GM23338 (cell line): ENCODE measurements at regions not wholly inside any gene's neighbourhood (a gene's known extent, or its start where the extent isn't known, plus 50 kb on each side); places are given as distances from the start of the nearest gene placed in this dataset.
"Not testable (repeated sequence)": the region's sequence is repeated elsewhere in the genome, so short reads cannot be mapped to it uniquely, and the experiment has no call there.

Experiments used
- EZH2phosphoT487 ChIP-seq: fragments of 200-600 bp; sonication (generic); IDR thresholded peaks from one replicate; pipeline ENCODE4 v1.8.1; 2018; ENCODE audit warnings: antibody characterized with exemption; ENCODE audit not compliant: unreplicated experiment
- POLR2AphosphoS5 ChIP-seq: IDR thresholded peaks from 2 replicates; pipeline ENCODE4 v1.6.1; 2016; ENCODE audit warnings: antibody characterized with exemption, low read depth
- TF ChIP-seq, protein P1 (sequence below), 2 experiments: fragments of 200-600 bp in 1 of 2; sonication (generic) in 1 of 2; conservative IDR thresholded peaks; 2 replicates each; pipeline versions ENCODE4 v1.5.1 to v1.6.1; 2016 to 2017; ENCODE audit warnings: antibody characterized with exemption in 2 of 2, low read depth in 2 of 2, mild to moderate bottlenecking in 2 of 2, moderate library complexity in 1 of 2

DNA sequence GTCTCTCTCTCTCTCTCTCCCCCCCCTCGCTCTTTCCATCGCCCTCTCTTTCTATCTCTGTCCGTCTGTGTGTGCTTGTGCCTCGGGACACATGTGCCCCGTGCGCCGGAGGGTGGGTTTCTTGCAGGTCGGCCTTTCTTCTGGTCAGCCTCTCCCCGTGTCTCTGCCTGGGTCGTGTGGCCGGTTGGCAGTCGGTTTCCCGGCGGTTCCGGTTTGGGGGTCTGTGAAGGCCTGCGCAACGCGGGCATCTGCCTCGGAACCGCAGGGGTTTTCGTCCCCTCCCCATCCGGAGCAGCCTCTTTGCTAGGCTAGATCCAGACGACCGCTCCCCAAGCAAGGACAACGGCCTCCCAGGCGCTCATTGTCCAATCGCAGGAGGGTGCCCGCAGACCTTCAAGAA lies 1418.5 kb upstream of the PCDH10 start:
- TF ChIP-seq POLR2AphosphoS5, EZH2phosphoT487: not testable (repeated sequence)
- TF ChIP-seq, protein P1, sequence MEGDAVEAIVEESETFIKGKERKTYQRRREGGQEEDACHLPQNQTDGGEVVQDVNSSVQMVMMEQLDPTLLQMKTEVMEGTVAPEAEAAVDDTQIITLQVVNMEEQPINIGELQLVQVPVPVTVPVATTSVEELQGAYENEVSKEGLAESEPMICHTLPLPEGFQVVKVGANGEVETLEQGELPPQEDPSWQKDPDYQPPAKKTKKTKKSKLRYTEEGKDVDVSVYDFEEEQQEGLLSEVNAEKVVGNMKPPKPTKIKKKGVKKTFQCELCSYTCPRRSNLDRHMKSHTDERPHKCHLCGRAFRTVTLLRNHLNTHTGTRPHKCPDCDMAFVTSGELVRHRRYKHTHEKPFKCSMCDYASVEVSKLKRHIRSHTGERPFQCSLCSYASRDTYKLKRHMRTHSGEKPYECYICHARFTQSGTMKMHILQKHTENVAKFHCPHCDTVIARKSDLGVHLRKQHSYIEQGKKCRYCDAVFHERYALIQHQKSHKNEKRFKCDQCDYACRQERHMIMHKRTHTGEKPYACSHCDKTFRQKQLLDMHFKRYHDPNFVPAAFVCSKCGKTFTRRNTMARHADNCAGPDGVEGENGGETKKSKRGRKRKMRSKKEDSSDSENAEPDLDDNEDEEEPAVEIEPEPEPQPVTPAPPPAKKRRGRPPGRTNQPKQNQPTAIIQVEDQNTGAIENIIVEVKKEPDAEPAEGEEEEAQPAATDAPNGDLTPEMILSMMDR (conservative IDR thresholded peaks at IDR 0.05; ENCODE audit: low read depth in 2 of 2), result not testable (repeated sequence)
